NAMALWA (cell line): ENCODE measurements at regions not wholly inside any gene's neighbourhood (a gene's known extent, or its start where the extent isn't known, plus 50 kb on each side); places are given as distances from the start of the nearest gene placed in this dataset.

Source experiments
- DNase-seq: peaks from one replicate; pipeline ENCODE4 v3.0.0-alpha.2; 2015; ENCODE audit warnings: low spot score

GRCh38 chr15:89399238-89400115 lies 64.9 kb upstream of the POLG start:
- DNase-seq, result peak; percentile 81

GRCh38 chr15:89398896-89399237 lies 64.2 kb upstream of the POLG start:
- no peak for DNase-seq

DNA sequence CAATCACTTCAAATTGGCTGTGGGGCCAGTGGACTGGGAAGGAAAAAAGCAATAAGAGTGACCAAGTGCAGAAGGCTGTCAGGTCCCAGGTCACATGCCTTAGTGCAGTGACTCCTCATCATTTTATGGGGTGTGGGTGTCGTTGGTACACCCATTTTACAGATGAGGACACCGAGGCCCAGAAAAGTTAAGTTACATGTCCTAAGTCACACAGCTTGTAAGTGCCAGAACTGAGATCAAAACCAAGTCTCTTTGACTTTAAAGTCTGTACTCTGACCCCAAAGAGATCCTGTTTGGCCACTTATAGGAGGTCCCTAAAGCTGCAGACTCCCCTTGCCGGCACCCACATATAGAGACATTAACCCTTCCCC lies 63.0 kb upstream of the POLG start:
- no peak for DNase-seq

DNA sequence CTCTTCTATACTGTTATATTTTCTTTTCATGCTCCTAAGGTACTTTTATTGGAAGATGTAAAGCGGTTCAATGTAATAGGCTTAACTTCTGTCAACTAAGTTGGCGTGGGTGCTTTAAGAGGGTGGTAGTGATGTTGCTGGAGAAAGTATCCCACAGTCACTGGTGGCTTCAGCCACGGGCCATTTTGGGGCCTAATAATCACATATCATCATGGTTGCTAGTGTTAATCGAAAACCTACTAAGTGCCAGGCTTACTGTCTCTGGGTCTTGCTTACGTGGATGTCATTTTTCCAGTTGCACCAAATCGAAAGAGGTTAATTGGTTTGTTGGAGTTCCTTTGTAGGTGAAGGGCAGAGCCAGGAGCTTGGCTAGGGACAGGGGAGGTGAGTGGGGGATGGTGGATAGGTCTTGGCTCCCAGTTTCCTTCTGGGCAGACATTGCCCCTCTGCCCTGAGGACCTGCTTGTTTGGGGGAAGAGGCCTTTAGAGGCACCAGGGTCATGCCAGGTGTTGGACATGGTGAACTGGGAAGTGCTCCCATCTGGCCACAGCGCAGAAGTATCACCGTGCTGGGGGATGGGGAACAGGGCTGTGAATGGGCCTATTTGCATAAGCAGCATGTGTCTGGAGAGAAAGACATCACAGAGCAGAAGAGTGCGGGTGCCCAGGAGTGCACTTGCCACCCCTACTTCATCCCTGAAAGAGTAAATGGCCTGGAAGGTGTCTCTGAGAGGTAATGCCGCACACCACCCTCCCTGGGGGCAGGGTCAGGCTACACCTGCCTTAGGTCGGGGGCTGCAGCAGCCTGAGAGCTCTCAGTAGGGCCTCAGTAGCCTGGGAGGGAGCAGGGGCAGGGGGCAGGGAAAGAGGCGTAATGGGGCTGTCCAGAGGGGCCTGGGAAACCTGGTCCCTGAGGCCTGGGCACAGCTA lies 62.4 kb upstream of the POLG start:
- no peak for DNase-seq

DNA sequence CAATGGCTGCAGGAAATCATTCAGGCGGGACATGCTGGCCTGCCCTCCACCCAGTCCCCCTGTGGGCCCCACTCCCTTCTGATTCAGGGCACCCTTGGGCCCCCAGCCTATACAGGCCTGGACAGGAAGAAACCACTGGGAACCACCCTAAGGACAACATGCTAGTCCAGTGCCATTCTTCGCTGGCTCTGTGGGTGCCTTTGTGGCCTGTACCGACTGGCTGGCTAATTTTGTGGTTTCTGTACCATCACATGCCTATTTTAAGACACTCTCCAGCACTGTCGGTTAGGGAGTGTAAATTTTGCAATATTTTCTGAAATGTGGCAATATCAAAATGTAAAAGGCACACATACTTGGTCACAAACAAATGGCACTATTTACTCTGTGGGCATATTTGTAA lies 61.4 kb upstream of the POLG start:
- no peak for DNase-seq

- DNase-seq, result no peak
These were observed 60.8 kb upstream of the POLG start for GRCh38 chr15:89395461-89395871.

- DNase-seq, result no peak
These were observed 60.4 kb upstream of the POLG start for GRCh38 chr15:89395031-89395430.

DNA sequence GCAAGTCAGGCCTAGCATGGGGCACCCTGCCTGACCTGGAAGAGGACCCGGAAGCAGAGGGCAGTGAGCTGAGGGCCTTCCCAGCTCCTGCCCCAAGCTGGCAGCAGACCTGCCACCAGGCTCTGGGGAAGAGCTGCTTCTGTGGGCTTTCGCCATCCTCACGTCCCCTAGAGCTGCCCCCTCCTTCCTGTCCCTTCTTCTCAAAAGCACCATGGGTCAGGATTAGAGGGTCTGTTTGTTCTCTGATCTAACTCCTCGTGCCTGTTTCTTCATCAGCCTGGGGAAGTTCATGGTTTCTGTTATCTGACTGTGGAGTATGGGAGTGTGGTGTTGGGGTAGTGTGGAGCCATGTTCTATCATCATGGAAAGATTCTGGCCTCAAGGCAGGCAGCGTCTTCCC lies 58.4 kb upstream of the POLG start:
- DNase-seq, result no peak

DNA sequence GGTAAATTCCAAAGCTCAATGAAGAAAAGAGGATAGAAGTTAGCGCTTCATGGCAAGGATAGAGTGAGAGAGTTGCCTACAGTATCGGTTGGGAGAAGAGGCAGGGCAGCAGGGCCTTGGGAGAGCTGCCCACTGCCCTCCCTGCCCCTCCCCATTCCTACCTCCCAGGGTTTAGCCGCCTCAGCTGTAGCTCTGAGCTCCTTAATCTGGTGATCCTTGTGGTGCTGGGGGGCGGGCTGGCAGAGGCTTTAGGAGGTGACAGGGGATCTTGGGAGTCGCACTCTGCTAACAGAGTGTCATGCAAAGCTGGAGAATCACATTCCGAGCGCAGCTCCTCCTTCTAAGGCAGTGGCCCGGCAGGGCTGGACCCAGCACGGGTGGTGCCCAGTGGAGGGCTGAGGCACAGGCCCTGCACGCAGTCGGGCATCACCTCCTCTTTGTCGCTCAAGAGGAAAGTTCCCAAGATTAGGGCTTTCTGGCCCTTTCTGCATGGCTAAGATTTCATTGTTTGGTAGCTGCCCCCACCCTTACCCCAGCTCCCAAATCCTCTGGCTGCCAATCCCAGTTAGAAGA lies 57.1 kb upstream of the POLG start:
- no peak for DNase-seq

DNA sequence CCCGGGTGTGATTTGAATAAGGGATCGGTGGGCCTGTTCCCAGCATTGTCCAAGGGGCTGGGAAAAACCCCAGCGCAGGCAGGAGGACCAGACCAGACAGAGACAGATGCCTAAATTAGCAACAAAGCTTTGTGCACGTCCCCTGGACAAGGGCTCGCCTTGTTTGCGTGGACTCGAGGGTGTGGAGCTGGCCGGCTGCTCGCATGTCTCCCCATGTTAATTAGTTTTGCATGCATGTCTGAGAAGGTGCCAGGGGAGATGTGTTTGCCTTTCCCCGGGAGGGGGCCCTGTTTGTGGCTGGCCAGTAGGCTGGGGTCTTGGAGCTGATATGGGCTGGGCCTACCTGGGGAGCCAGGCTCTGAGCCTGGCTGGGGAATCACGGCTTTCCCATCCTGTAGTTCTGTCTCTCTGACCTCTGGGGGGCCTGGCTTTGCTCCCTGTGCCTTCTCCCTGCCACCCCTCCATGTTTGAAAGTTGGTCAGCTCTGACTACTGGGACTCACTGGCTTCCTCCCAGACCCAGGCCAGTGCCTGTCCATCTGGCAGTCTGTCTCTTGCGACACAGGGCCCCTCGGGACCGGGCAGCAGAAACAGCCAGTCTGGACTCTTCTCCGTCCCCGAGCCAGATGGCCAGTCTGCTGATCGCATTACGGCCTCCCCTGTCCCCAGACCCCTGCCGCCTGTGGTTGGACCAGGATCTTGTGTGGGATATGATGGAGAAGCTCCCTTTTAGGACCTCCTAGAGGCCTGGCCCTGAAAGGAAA lies 55.4 kb upstream of the POLG start:
- no peak for DNase-seq

GRCh38 chr15:89387140-89387903 lies 52.7 kb upstream of the POLG start:
- DNase-seq, result no peak

DNA sequence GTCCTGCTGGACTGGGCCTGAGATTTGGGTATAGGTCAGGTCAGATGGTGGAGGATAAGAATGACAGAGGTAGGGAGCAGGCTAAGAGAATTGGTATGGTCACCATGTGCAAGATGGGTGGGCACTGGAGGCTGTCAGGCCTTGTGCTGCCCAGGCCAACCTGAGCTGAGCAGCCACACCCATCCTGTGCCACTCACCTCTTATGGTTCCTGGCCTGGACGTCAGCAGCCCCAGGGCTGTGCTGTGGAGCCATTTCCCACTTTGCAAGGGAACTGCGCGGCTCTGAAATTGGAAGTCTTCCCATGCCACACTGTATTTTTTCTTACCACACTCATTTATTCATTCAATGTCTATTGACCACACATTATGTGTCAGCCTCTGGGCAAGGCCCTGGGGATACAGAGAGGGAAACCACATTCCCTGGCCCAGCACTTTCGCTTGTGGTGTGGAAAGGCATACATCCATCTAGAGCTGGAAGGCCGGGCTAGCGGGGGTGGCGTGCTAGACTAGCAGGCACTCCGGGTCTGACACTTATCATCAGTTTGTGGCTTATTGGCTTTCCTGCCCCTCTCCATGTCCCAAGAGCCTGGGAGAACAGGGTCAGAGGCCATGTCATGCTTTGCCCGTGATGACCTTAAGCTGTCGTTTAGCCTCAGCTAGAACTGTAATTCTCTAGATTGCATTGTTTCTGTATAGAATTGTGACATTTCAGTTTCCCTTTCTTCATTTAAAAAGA lies 51.1 kb upstream of the POLG start:
- DNase-seq, result no peak
